ENCODE measurements at regions not wholly inside any gene's neighbourhood (a gene's known extent, or its start where the extent isn't known, plus 50 kb on each side); places are given as distances from the start of the nearest gene placed in this dataset.
"Not testable (repeated sequence)": the region's sequence is repeated elsewhere in the genome, so short reads cannot be mapped to it uniquely, and the experiment has no call there.

DNA sequence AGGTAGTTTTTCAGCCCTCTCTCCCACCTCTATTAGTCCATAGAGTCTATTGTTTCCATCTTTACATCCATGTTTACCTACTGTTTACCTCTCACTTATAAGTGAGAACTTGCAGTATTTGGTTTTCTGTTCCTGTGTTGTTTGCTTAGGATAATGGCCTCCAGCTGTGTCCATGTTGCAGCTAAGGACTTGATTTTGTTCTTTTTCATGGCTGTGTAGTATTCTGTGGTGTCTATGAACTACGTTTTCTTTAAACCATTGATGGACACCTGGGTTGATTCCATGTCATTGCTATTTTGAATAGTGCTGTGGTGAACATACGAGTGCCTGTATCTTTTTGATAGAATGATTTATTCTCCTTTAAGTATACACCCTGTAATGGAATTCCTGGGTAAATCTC is 292.4 kb downstream of the PHF14 start:
- H3K27ac ChIP-seq (ENCODE audit: low read depth in 1 of 2, low read length in 1 of 2), result no peak overlapping the region
- H3K9ac ChIP-seq (ENCODE audit: insufficient read depth in 1 of 2, low read length in 2 of 2), result no peak overlapping the region
- 55 to 65% methylated on average over 2 of the region's 2 CpGs for WGBS, 2 donors
- DNase-seq (no peak), ATAC-seq (ENCODE audit: insufficient read depth, low FRiP score) (no peak)
- H3K4me1 ChIP-seq (ENCODE audit: control insufficient read depth in 5 of 5, insufficient read depth in 5 of 5, low read length in 5 of 5), result no peaks in the 10 kb centered on the region
- no peak overlapping the region for H3K4me3 ChIP-seq
- no peaks in the 10 kb centered on the region for H3K36me3 ChIP-seq (ENCODE audit: control insufficient read depth in 4 of 4, insufficient read depth in 4 of 4, low read length in 4 of 4)
- no peaks in the 10 kb centered on the region for H3K9me3 ChIP-seq (ENCODE audit: control insufficient read depth in 4 of 4, insufficient read depth in 3 of 4, low read length in 3 of 4)
- TF ChIP-seq, protein P1, sequence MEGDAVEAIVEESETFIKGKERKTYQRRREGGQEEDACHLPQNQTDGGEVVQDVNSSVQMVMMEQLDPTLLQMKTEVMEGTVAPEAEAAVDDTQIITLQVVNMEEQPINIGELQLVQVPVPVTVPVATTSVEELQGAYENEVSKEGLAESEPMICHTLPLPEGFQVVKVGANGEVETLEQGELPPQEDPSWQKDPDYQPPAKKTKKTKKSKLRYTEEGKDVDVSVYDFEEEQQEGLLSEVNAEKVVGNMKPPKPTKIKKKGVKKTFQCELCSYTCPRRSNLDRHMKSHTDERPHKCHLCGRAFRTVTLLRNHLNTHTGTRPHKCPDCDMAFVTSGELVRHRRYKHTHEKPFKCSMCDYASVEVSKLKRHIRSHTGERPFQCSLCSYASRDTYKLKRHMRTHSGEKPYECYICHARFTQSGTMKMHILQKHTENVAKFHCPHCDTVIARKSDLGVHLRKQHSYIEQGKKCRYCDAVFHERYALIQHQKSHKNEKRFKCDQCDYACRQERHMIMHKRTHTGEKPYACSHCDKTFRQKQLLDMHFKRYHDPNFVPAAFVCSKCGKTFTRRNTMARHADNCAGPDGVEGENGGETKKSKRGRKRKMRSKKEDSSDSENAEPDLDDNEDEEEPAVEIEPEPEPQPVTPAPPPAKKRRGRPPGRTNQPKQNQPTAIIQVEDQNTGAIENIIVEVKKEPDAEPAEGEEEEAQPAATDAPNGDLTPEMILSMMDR (IDR thresholded peaks at IDR 0.05; ENCODE audit: control extremely low read depth, extremely low read depth), result no peak
- no peaks in the 10 kb centered on the region for H3K27me3 ChIP-seq (ENCODE audit: control insufficient read depth in 3 of 3, insufficient read depth in 3 of 3, low read length in 2 of 3)

DNA sequence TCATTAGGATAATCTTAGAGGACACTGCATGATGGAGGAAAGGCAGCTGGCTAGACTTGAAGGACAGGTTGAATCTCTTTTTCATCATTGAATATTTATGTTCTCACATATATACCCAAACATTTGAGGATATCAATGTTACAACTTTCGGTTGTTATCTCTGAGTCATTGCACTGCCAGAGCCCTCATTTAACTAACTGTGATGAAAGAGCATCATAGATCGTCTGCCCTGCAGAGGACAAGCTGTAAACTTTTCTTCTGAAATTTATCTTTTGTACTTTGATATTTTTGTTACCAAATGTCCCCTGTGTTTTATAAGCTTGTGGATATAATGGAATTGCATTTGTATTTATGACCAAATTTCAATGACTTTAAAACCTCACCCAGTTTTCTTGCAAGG is 298.7 kb downstream of the PHF14 start:
- Histone ChIP-seq H3K27me3 (ENCODE audit: control insufficient read depth in 3 of 3, insufficient read depth in 3 of 3, low read length in 2 of 3) (no peaks in the 10 kb centered on the region), H3K27ac (ENCODE audit: low read depth in 1 of 2, low read length in 1 of 2) (no peak overlapping the region), H3K4me3 (no peak overlapping the region), H3K9ac (ENCODE audit: insufficient read depth in 1 of 2, low read length in 2 of 2) (no peak overlapping the region), H3K4me1 (ENCODE audit: control insufficient read depth in 5 of 5, insufficient read depth in 5 of 5, low read length in 5 of 5) (no peaks in the 10 kb centered on the region), H3K36me3 (ENCODE audit: control insufficient read depth in 4 of 4, insufficient read depth in 4 of 4, low read length in 4 of 4) (no peaks in the 10 kb centered on the region), H3K9me3 (ENCODE audit: control insufficient read depth in 4 of 4, insufficient read depth in 3 of 4, low read length in 3 of 4) (peaks cover 0 to 4% (median 0%) of the 10 kb centered on the region in 4 donors)
- DNase-seq (no peak), ATAC-seq (ENCODE audit: insufficient read depth, low FRiP score) (no peak)
- TF ChIP-seq, protein P1 (IDR thresholded peaks at IDR 0.05; ENCODE audit: control extremely low read depth, extremely low read depth), result no peak
- WGBS, 2 donors, result 76 to 84% methylated on average over 2 of the region's 2 CpGs

DNA sequence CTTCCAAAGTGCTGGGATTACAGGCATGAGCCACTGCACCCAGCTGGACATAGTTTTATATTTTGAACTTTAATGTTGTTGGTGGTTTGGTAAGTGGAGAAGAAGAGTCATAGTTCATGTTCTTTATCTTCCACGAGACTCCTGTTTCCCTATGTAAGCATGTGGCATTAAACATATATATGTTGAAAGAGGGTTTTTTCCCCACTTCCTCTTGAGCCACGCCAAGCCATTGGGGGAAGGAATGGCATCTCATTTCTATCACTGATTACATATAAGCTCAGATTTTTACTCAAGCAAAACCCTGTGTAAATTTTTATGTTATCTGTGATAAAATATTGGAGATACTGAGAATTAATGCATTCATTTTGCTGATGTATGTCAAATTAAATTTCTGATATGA is 300.4 kb downstream of the PHF14 start:
- Histone ChIP-seq H3K9ac (ENCODE audit: insufficient read depth in 1 of 2, low read length in 2 of 2) (no peak overlapping the region), H3K27ac (ENCODE audit: low read depth in 1 of 2, low read length in 1 of 2) (no peak overlapping the region), H3K4me1 (ENCODE audit: control insufficient read depth in 5 of 5, insufficient read depth in 5 of 5, low read length in 5 of 5) (no peaks in the 10 kb centered on the region), H3K4me3 (no peak overlapping the region), H3K9me3 (ENCODE audit: control insufficient read depth in 4 of 4, insufficient read depth in 3 of 4, low read length in 3 of 4) (peaks cover 0 to 4% (median 0%) of the 10 kb centered on the region in 4 donors), H3K27me3 (ENCODE audit: control insufficient read depth in 3 of 3, insufficient read depth in 3 of 3, low read length in 2 of 3) (no peaks in the 10 kb centered on the region), H3K36me3 (ENCODE audit: control insufficient read depth in 4 of 4, insufficient read depth in 4 of 4, low read length in 4 of 4) (no peaks in the 10 kb centered on the region)
- 27 to 55% methylated on average over 2 of the region's 2 CpGs for WGBS, 2 donors
- no peak for DNase-seq
- no peak for ATAC-seq (ENCODE audit: insufficient read depth, low FRiP score)
- TF ChIP-seq, protein P1 (IDR thresholded peaks at IDR 0.05; ENCODE audit: control extremely low read depth, extremely low read depth), result no peak

DNA sequence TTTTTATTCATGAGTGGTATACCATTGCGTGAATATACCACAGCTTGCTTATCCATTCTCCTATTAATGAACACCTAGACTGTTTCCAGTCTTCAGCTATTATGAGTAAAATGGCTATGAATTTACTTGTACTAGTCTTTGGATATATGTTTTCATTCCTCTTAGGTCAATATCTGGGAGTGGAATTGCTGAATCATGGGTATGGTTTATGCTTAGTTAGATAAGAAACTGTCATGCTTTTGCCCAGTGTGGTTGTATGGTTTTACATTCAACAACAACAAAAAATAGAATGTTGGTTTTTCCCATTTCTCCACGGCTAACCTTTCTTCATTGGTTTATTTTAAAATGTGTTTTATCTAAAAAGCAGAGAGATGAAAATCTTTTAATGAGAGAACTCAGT is 308.3 kb downstream of the PHF14 start:
- Histone ChIP-seq H3K4me1 (ENCODE audit: control insufficient read depth in 5 of 5, insufficient read depth in 5 of 5, low read length in 5 of 5) (no peaks in the 10 kb centered on the region), H3K4me3 (no peak overlapping the region), H3K36me3 (ENCODE audit: control insufficient read depth in 4 of 4, insufficient read depth in 4 of 4, low read length in 4 of 4) (no peaks in the 10 kb centered on the region), H3K9me3 (ENCODE audit: control insufficient read depth in 4 of 4, insufficient read depth in 3 of 4, low read length in 3 of 4) (no peaks in the 10 kb centered on the region), H3K27ac (ENCODE audit: low read depth in 1 of 2, low read length in 1 of 2) (no peak overlapping the region), H3K27me3 (ENCODE audit: control insufficient read depth in 3 of 3, insufficient read depth in 3 of 3, low read length in 2 of 3) (no peaks in the 10 kb centered on the region), H3K9ac (ENCODE audit: insufficient read depth in 1 of 2, low read length in 2 of 2) (no peak overlapping the region)
- 49 to 66% methylated on average over 2 of the region's 2 CpGs for WGBS, 2 donors
- TF ChIP-seq, protein P1 (IDR thresholded peaks at IDR 0.05; ENCODE audit: control extremely low read depth, extremely low read depth), result no peak
- ATAC-seq (ENCODE audit: insufficient read depth, low FRiP score) (no peak), DNase-seq (no peak)

DNA sequence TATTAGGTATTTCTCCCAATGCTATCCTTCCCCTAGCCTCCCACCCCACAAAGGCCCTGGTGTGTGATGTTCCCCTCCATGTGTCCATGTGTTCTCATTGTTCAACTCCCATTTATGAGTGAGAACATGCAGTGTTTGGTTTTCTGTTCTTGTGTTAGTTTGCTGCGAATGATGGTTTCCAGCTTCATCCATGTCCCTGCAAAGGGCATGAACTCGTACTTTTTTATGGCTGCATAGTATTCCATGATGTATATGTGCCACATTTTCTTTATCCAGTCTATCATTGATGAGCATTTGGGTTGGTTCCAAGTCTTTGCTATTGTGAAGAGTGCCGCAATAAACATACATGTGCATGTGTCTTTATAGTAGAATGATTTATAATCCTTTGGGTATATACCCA is 309.9 kb downstream of the PHF14 start:
- DNase-seq; ATAC-seq (ENCODE audit: insufficient read depth, low FRiP score); H3K4me3 ChIP-seq; H3K9ac ChIP-seq (ENCODE audit: insufficient read depth in 1 of 2, low read length in 2 of 2); H3K36me3 ChIP-seq (ENCODE audit: control insufficient read depth in 4 of 4, insufficient read depth in 4 of 4, low read length in 4 of 4); H3K27ac ChIP-seq (ENCODE audit: low read depth in 1 of 2, low read length in 1 of 2); H3K9me3 ChIP-seq (ENCODE audit: control insufficient read depth in 4 of 4, insufficient read depth in 3 of 4, low read length in 3 of 4); H3K4me1 ChIP-seq (ENCODE audit: control insufficient read depth in 5 of 5, insufficient read depth in 5 of 5, low read length in 5 of 5); H3K27me3 ChIP-seq (ENCODE audit: control insufficient read depth in 3 of 3, insufficient read depth in 3 of 3, low read length in 2 of 3): not testable (repeated sequence)
- WGBS, 2 donors, result 83 to 88% methylated on average over 2 to 3 of the region's 3 CpGs

Data from lung (tissue), 11 donors.